HG03575 (cell line): ENCODE measurements at regions not wholly inside any gene's neighbourhood (a gene's known extent, or its start where the extent isn't known, plus 50 kb on each side); places are given as distances from the start of the nearest gene placed in this dataset.
A peak's percentile ranks its signal among the peaks of the same experiment; 100 is the strongest.
"Not testable (repeated sequence)": the region's sequence is repeated elsewhere in the genome, so short reads cannot be mapped to it uniquely, and the experiment has no call there.

Experiments
- ATAC-seq: cut with Tn5 transposase; IDR thresholded peaks from one replicate; pipeline ENCODE4 v1.9.1; 2021; ENCODE audit not compliant: unreplicated experiment, insufficient number of reproducible peaks, low FRiP score; ENCODE audit errors: extremely low read depth

DNA sequence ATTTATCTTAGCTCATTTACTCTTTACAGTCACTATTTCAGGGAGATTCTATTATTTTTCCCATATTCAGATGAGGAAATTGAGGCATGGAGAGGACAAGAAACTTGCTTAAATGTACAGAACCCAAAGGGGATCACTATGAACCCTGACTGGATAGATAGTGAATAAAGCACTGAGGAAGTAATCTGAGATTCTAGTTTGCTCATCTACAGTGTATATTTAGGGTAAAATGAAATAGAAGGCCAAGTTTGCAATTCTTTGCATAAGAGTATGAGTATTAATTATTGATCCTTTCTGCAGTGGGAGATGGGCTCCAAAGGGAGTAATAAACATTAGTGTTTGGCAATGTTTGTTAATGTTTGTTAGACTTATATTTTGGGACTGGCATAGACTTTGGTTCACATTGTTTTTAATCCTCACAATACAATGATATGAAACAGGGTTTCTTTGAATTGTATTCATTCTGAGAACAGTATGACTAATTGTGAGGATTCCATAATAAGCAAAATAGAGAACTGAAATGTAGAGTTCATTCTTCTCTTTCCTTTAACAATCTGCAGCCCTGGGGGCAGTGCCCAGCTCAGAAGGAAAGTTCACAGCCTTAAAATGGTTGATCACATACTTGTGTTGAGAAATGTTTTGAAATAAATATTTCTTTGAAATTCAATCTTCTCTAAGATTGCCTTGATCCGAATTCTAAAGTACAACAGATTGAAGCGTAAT, 131.0 kb upstream of the ZNF804B start:
- peak; percentile 99 for ATAC-seq

DNA sequence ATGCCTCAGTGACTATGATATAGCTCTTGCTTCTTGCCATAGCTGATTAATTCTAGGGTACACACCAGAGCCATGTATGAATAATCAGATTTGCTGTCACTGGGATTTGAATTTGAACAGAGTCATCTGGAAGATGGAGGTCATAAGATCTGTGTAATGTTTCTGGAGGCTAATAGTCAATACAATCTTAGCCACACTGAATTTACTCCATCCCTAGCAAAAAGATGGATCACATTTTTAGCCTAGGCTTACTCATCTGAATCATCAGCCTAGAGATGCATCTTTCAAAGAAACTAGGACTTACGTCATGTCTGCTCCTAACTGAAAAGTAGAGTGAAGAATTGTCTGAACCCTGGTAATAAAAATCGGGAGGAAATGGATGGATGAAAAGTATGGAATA, 142.3 kb upstream of the ZNF804B start:
- no peak for ATAC-seq

DNA sequence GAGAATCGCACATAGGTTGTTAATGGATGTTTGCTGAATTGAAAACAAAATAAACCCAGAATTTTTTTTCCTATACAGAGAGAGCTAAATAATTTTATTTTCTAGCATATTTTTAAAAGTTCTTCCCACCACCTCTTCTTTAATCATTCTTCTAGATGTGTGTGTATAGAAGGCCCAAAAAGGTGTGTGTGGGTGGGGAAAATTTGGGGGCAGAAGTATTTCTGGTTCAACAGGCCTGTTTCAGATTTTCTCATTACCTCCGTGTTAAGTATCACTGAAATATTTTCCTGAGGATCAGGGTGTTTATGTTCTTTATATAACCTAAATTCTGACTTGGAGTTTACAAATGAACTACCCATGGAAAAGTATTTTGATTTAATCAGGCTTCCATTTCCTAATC, 144.2 kb upstream of the ZNF804B start:
- ATAC-seq: no peak

DNA sequence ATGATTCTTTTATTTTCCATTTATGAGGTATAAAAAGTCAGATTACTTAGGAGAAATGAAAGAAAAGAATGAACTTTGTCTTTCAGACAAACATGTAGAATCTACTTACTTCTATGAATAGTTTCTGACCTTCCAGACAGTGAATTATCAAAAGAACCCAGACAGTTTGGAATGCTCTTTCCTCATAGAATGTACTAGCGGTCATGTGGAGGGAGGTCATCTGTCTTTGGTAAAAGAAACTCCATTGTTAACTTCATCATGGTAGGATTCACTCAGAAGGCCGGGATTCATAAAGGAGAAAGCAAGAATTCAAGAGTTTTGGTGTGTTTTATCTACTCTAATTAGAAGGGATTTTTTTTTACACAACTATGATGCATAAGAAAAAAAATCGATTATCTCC, 144.8 kb upstream of the ZNF804B start:
- ATAC-seq: no peak

DNA sequence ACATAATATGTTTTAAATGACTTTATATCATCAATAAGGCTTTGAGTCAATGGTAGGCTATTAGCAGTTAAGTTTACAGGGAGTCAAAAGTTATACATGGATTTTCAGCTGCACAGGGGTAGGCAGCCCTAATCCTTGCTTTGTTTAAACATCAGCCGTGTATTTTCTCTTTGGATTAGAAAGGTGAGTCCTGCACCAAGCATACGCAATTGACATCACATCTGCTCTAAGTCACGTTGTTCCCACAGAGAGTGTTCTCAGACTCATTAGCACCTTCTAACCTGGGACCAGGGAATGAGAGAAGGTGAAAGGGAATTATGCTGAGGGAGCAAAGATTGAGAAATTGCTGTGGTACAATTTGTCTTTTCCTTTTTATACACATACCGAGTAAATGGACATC, 148.6 kb upstream of the ZNF804B start:
- no peak for ATAC-seq

DNA sequence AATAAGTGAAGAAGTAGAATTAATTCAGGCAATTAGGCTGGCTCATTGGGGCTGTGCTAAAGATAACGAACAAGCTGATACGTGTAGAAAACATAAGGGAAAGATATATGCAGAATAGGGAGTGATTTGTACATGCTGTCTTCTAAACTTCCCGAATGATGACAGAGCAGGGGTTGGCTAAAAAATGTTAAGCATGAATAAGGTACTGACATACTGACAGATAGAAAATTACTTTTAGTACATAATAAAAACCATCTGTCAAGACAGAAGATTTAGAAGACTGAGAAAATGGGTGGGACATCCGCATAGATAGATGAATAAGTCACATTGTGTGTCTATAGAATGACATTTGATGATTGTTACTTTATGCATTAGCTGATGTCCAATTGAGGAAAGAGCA, 158.8 kb upstream of the ZNF804B start:
- ATAC-seq: no peak

DNA sequence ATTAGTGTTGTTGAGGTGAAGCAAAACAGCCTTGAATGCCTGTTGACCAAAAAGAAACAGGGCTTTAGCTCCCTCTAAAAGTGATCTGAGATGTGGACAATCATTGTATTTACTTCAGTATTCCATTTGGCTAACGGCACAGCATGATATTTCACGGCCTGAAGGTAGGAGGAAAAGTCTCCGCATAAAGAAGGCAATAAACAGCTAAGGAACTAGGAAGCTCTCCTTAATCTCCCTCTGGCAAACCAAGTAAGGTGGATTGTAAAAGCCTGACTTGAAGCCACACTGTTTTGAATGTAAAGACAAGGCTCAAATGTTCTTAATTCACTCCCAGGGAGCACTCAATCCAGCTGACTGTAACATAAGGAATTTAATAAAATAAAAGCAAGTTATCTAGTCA, 160.0 kb upstream of the ZNF804B start:
- no peak for ATAC-seq

DNA sequence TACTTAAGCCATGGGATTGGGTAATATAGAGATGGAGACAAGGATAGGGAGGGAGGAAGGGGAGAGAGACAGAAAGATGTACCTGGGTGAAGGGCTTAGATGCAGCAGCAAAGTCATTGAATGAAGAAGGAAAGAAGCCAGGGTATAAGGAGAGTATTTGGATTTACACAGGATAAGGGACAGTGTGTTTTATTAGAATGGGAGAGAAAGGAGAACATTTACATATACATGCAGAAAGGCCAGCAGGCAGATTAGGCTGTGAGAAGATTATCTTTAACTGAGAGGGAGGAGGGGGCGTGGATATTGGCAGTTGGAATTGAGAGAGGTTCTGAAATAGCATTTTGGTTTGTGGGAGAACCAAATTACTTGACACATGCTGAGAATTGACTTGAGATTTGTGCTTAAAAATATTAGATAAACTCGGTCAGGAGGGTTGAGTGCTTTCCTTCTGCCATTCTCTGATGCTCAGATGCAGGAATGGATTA, 161.5 kb upstream of the ZNF804B start:
- no peak for ATAC-seq

DNA sequence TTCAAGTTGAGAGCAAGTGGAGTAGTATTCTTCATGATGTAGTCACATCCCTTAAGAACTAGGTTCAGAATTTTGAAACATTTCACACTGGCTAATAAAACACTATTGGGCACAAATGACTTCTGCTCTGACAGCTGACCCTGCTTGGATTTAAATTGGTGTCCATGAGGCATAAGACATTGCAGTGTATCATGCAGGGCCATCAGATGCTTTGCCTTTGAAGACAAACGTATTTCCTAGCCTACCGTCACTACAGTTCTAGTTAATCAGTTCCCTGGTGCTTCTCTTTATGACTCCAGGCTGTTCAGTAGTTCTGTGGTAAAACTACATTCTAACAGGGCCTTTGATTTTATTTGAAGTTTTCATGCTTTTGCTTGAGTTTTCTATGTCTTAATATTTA, 168.5 kb upstream of the ZNF804B start:
- ATAC-seq: no peak

DNA sequence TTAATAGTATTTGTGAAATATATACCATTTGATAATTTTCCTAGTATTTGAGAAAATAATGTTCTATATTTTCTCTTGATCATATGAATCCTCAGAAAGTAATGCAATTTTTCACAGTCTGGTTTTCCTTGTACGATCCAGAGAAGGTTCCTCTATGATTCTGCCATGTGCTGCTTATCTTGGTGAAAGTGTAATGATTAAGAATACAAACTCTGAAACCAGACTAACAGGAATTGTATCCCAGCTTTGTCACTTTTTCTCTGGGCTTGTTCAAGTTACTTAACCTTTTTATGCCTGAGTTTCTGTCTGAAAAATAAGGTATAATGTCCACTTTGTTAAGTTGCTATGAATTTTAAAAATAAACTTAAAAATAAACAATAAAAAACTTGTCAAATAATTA, 169.6 kb upstream of the ZNF804B start:
- no peak for ATAC-seq

DNA sequence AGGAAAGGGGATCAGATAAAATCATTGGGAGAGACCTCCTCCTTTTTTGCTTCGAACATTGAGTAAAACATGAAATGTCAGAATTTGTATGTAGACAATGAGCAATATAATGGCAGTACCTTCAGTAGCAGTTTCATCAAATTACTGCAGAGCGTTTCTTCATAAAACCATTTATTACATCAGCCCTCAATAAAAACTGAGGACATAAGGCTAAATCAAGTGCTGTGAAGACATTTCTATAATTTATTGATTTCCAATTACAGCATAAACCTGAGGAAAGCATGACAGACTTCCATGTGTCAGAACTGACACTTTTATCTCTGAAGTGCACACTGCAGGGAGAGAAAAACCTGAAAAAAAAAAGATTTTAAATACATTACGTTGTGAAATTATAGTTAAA, 172.6 kb upstream of the ZNF804B start:
- ATAC-seq: no peak

DNA sequence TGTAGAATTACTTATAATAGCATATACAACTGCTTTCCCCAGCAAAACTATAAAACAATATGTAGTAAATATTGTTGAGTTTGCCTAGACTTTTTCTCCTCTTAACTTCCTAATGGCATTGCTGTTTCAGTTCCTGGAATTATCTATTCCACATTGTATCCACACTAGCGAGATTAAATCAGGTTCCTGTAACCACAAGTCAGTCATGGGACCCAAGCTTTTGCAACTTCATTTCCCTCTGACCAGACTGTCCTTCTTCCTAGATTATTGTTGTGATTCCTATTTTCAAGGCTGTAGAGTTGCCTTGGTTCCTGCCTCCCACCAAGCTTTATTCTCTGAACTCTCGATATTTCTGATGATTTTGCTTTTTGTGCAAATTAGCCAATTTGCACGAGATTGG, 173.3 kb upstream of the ZNF804B start:
- no peak for ATAC-seq

DNA sequence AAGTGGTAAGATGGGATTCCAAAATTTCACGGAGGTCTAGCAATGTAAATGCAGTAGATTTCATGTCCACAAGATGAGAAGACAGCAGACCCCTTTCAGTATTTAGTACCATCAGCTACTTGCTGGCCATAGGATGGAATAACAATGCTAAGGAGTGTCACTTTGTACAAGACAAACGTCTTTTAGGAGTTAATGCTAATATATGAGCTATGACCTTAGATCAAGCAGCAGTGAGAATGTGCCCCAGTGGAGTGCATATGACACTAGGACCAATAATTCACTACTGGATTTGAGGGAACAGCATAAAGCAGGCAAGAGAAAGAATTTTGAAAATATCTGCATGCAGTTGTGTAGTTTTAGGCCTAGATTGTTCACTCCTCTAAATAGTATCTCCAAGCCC, 182.8 kb upstream of the ZNF804B start:
- ATAC-seq: no peak

DNA sequence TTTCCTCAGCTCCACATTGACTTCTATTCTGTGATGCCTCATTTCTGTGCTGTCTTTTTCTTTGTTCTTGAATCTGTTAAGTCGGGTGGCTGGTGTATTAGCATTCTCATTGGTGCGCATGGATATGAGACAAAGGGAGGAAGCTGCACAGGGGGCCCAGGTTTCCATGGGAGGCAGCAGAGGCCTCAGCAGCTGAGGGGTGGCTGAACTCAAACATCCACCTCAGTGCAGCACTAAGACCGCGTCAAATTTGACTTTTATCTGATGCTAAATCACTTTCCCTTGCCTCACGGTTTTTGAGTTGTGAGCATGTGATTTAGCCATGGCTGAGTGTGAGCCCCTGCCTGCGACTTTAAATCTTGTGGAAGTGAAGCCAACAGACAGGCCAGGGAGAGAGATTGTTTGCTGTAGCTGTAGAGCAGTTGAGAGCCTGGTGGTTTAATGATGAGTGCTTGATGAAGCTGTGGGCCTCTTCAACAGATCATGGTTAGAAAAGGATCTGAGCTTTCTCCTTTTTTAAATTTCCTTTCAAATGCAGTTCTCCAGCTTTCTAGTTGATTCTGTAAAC, 193.3 kb upstream of the ZNF804B start:
- ATAC-seq: no peak

DNA sequence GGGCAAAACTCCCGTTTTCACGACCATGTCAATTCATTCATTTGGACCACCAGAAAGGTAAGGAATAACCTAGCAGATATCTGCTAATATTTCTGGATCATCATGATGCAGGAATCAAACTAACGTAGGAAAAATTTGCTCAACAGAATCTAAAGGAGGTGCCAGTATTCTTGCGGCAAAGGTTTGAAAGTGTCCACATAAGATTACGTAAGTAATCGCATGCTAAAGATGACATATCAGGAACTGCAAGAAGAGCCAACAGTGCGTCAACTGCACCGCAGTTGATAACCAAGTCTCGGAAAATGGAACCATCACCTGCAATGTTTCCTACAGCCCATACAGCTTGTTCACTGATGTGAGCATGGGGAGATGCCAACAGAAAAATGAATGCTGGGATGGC, 194.1 kb upstream of the ZNF804B start:
- ATAC-seq: no peak

DNA sequence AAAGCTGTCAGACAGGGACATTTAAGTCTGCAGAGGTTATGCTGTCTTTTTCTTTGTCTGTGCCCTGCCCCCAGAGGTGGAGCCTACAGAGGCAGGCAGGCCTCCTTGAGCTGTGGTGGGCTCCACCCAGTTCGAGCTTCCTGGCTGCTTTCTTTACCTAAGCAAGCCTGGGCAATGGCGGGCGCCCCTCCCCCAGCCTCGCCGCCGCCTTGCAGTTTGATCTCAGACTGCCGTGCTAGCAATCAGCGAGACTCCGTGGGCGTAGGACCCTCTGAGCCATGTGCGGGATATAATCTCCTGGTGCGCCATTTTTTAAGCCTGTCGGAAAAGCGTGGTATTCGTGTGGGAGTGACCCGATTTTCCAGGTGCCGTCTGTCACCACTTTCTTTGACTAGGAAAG, 203.1 kb upstream of the ZNF804B start:
- not testable (repeated sequence) for ATAC-seq

DNA sequence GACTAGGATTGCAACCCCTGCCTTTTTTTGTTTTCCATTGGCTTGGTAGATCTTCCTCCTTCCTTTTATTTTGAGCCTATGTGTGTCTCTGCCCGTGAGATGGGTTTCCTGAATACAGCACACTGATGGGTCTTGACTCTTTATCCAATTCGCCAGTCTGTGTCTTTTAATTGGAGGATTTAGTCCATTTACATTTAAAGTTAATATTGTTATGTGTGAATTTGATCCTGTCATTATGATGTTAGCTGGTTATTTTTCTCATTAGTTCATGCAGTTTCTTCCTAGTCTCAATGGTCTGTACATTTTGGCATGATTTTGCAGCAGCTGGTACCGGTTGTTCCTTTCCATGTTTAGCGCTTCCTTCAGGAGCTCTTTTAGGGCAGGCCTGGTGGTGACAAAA, 204.7 kb upstream of the ZNF804B start:
- not testable (repeated sequence) for ATAC-seq

DNA sequence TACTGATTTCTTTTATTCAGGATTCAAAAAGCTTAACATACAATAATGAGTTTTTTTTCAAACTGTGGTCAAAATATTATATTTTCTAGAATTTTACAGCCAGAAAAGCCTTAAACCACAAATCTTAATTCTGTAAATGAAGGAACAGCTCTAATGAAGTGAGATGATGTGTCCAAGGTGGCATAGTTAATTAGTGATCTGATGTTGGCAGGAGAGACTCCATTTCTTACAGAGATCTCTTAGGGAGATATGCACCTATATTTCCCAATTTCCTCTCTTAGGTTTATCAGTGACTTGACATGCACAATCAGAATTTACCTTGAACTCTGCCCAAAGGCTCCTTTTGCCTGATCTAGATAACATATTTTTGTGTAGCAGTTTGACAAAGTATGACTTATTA, 211.1 kb upstream of the ZNF804B start:
- ATAC-seq: no peak

DNA sequence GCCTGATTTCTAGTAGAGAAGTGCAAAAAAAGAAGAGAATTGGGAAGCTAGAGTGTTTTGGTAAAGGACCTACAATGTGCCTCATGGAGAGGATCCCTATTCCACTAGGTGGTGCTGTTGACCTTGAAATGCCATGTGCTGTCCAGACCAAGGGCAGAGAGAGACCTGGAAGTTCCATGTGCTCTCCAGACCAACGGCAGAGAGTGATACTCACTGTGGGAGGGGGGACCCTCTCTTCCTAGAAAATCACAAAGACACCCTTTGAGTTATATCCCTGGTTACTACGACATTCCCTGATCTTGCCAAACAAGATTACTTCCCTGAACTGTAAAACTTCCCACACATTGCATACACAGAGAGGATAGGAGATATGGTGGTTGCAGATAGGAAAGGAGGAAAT, 212.7 kb upstream of the ZNF804B start:
- ATAC-seq: no peak

DNA sequence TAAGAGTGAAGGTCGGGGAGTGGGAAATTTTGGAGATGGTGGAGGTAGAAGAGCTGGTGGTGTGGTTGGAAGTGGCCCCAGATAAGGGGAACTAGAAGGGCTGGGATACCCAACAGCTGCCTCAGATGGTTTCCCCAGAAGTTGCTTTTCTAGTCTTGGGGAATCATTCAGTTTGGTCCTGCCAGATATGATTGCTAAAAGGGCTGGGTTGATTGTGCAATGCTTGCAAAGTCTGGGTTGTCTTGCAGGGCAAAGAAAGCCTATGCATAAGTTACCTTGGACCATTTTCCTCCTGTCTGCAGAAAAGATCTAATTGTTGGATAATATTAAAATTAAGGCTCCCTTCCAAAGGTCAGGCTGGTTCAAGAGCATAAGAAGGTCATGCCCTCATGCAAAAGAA, 213.8 kb upstream of the ZNF804B start:
- no peak for ATAC-seq

DNA sequence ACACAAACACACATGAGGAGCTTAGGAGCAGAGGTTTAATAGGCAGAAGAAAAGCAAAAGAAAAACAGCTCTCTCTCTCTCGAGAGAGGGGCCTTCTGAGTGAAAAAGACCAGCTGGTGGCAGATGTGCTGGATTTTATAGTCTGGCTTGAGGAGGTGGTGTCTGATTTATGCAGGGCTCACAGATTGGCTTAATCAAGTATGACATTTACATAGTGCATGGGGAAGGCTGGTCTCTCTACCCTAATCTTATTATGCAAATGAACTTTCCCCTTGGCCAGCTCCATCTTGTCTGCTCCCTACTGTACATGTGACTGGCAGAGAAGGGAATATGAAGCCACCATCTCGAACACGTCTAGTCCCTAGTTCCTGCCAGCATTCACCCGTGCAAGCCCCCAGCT, 219.5 kb upstream of the ZNF804B start:
- no peak for ATAC-seq
